ENCODE measurements at regions not wholly inside any gene's neighbourhood (a gene's known extent, or its start where the extent isn't known, plus 50 kb on each side); places are given as distances from the start of the nearest gene placed in this dataset.

- Histone ChIP-seq H3K27me3 (no peaks in the 10 kb centered on the region), H3K4me1 (peaks cover 0 to 50% (median 28%) of the 10 kb centered on the region in 3 donors), H3K4me3 (no peak overlapping the region), H3K9me3 (no peaks in the 10 kb centered on the region), H3K27ac (peak overlapping the region in 3 of 4 donors; percentile 68 to 76 (median 75)), H3K36me3 (no peaks in the 10 kb centered on the region)
- ATAC-seq: peak; percentile 17
- 79 to 95% methylated on average over 8 to 11 of the region's 24 CpGs for WGBS, 2 donors (ENCODE audit: low coverage in 1 of 2)
- TF ChIP-seq EP300 (IDR thresholded peaks at IDR 0.05) (no peak), POLR2AphosphoS5 (IDR thresholded peaks at IDR 0.05) (no peak), CTCF (IDR thresholded peaks at IDR 0.05) (no peak), POLR2A (IDR thresholded peaks at IDR 0.05) (no peak)
These were observed 93.5 kb downstream of the CEBPB start for GRCh38 chr20:50283922-50284810.

GRCh38 chr20:50284811-50285375 lies 94.3 kb downstream of the CEBPB start:
- Histone ChIP-seq H3K36me3 (no peaks in the 10 kb centered on the region), H3K4me1 (peaks cover 0 to 44% (median 28%) of the 10 kb centered on the region in 3 donors), H3K4me3 (no peak overlapping the region), H3K9me3 (no peaks in the 10 kb centered on the region), H3K27ac (peak overlapping the region in 3 of 4 donors; percentile 68 to 76 (median 75)), H3K27me3 (no peaks in the 10 kb centered on the region)
- TF ChIP-seq EP300 (IDR thresholded peaks at IDR 0.05) (no peak), POLR2AphosphoS5 (IDR thresholded peaks at IDR 0.05) (no peak), CTCF (IDR thresholded peaks at IDR 0.05) (no peak), POLR2A (IDR thresholded peaks at IDR 0.05) (no peak)
- 82 to 100% methylated on average over 1 to 3 of the region's 10 CpGs for WGBS, 2 donors (ENCODE audit: low coverage in 1 of 2)
- ATAC-seq: no peak

- Histone ChIP-seq H3K36me3 (no peaks in the 10 kb centered on the region), H3K27ac (peak overlapping the region in 3 of 4 donors; percentile 68 to 76 (median 75)), H3K4me3 (no peak overlapping the region), H3K4me1 (peaks cover 0 to 44% (median 28%) of the 10 kb centered on the region in 3 donors), H3K27me3 (no peaks in the 10 kb centered on the region), H3K9me3 (no peaks in the 10 kb centered on the region)
- 61 to 74% methylated on average over 8 to 10 of the region's 21 CpGs for WGBS, 2 donors (ENCODE audit: low coverage in 1 of 2)
- peak; percentile 47 for ATAC-seq
- no peak for TF ChIP-seq CTCF (IDR thresholded peaks at IDR 0.05)
- TF ChIP-seq POLR2A (IDR thresholded peaks at IDR 0.05): no peak
- TF ChIP-seq POLR2AphosphoS5 (IDR thresholded peaks at IDR 0.05): no peak
- TF ChIP-seq EP300 (IDR thresholded peaks at IDR 0.05): no peak
These were observed 94.9 kb downstream of the CEBPB start for GRCh38 chr20:50285376-50286173.

- peaks cover 0 to 50% (median 28%) of the 10 kb centered on the region in 3 donors for H3K4me1 ChIP-seq
- no peaks in the 10 kb centered on the region for H3K36me3 ChIP-seq
- H3K4me3 ChIP-seq: no peak overlapping the region
- TF ChIP-seq POLR2A (IDR thresholded peaks at IDR 0.05) (no peak), POLR2AphosphoS5 (IDR thresholded peaks at IDR 0.05) (no peak), CTCF (IDR thresholded peaks at IDR 0.05) (no peak), EP300 (IDR thresholded peaks at IDR 0.05) (no peak)
- H3K9me3 ChIP-seq: no peaks in the 10 kb centered on the region
- H3K27ac ChIP-seq: peak overlapping the region in 3 of 4 donors; percentile 68 to 76 (median 75)
- H3K27me3 ChIP-seq: no peaks in the 10 kb centered on the region
- 60 to 76% methylated on average over 5 to 7 of the region's 9 CpGs for WGBS, 2 donors (ENCODE audit: low coverage in 1 of 2)
- peak; percentile 4 for ATAC-seq
These were observed 95.5 kb downstream of the CEBPB start for GRCh38 chr20:50286174-50286511.

Data from gastroesophageal sphincter (tissue), 4 donors.